Gastrocnemius medialis (tissue), 4 donors: ENCODE measurements at regions not wholly inside any gene's neighbourhood (a gene's known extent, or its start where the extent isn't known, plus 50 kb on each side); places are given as distances from the start of the nearest gene placed in this dataset.
"Not testable (repeated sequence)": the region's sequence is repeated elsewhere in the genome, so short reads cannot be mapped to it uniquely, and the experiment has no call there.

ENCODE experiments used
- ATAC-seq, 2 donors: fragments of 150-250 bp; one replicate each; pipeline ENCODE4 v1.9.1; 2016
- DNase-seq, 2 donors: peaks; one replicate each; pipeline ENCODE4 v3.0.0-alpha.2; 2019
- H3K27ac ChIP-seq, 4 donors: fragments of 200-600 bp; sonication (generic); 1 replicate in 1 of 4; 2 replicates in 3 of 4; pipeline ENCODE4 v1.5.1; 2016 to 2018; ENCODE audit warnings: mild to moderate bottlenecking in 2 of 4, moderate library complexity in 1 of 4
- H3K27me3 ChIP-seq, 3 donors: fragments of 200-600 bp; sonication (generic) in 2 of 3; 1 replicate in 1 of 3; 2 replicates in 2 of 3; pipeline versions ENCODE4 v1.5.1 to v1.6.0; 2016 to 2019; ENCODE audit warnings: mild to moderate bottlenecking in 1 of 3, moderate library complexity in 1 of 3
- H3K36me3 ChIP-seq, 2 donors: fragments of 200-600 bp; sonication (generic) in 1 of 2; one replicate each; pipeline ENCODE4 v1.5.1; 2017 to 2018
- H3K4me1 ChIP-seq, 2 donors: fragments of 200-600 bp; sonication (generic) in 1 of 2; one replicate each; pipeline ENCODE4 v1.5.1; 2016 to 2017; ENCODE audit warnings: mild to moderate bottlenecking in 2 of 2
- H3K4me3 ChIP-seq, 4 donors: fragments of 200-600 bp; sonication (generic) in 3 of 4; 1 replicate in 1 of 4; 2 replicates in 3 of 4; pipeline ENCODE4 v1.5.1; 2016 to 2019; ENCODE audit warnings: mild to moderate bottlenecking in 2 of 4
- H3K9me3 ChIP-seq, 3 donors: fragments of 200-600 bp; sonication (generic) in 2 of 3; 1 replicate in 1 of 3; 2 replicates in 2 of 3; pipeline ENCODE4 v1.5.1; 2016 to 2019
- POLR2A ChIP-seq, 2 donors: fragments of 450-650 bp; IDR thresholded peaks; one replicate each; pipeline ENCODE4 v1.6.1; 2017; ENCODE audit warnings: antibody characterized with exemption in 2 of 2, mild to moderate bottlenecking in 2 of 2, moderate library complexity in 2 of 2
- in situ Hi-C, 4 donors: fragments of 200-750 bp; cut with MboI; loops; one replicate each; pipeline versions ENCODE4 v1.15.0 to v1.8.0; 2017; ENCODE audit warnings: low sequenced_read_pairs in 4 of 4
- intact Hi-C: fragments of 100-400 bp; cut with DNase I; formaldehyde crosslinking; loops from one replicate; pipeline ENCODE4 v1.15.1; 2023; ENCODE audit warnings: low total_unique reads
- TF ChIP-seq, protein P1 (sequence below), 5 experiments: fragments of 450-650 bp in 3 of 5; fragments of 200-600 bp in 2 of 5; sonication (generic) in 2 of 5; IDR thresholded peaks in 4 of 5; conservative IDR thresholded peaks in 1 of 5; 1 replicate in 4 of 5; 2 replicates in 1 of 5; pipeline ENCODE4 v1.5.1; 2016 to 2019; ENCODE audit warnings: antibody characterized with exemption in 5 of 5, mild to moderate bottlenecking in 3 of 5, moderate library complexity in 3 of 5

DNA sequence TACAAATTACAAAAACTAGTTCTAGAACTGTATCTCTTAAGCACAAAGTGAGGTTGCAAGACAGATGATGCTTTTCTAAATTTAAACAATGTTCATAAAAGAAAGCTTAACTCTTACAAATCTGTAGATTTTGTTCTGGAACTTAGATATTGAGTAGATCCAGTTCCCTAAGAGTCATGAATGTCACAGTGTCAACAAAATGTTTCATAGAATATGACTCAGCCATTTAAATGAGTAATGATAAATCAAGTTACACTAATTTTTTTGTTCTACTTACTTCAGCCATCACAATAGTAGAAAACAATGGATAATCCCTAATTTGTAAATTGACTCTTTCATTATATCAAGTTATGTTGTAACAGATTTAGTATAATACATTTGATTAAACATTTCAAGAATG is 239.7 kb downstream of the MEF2C start:
- no peaks in the 10 kb centered on the region for H3K4me1 ChIP-seq
- ATAC-seq = no peak
- DNase-seq = no peak
- in situ Hi-C loops = no loop called here
- no peaks in the 10 kb centered on the region for H3K9me3 ChIP-seq
- no peaks in the 10 kb centered on the region for H3K27me3 ChIP-seq
- TF ChIP-seq, protein P1, sequence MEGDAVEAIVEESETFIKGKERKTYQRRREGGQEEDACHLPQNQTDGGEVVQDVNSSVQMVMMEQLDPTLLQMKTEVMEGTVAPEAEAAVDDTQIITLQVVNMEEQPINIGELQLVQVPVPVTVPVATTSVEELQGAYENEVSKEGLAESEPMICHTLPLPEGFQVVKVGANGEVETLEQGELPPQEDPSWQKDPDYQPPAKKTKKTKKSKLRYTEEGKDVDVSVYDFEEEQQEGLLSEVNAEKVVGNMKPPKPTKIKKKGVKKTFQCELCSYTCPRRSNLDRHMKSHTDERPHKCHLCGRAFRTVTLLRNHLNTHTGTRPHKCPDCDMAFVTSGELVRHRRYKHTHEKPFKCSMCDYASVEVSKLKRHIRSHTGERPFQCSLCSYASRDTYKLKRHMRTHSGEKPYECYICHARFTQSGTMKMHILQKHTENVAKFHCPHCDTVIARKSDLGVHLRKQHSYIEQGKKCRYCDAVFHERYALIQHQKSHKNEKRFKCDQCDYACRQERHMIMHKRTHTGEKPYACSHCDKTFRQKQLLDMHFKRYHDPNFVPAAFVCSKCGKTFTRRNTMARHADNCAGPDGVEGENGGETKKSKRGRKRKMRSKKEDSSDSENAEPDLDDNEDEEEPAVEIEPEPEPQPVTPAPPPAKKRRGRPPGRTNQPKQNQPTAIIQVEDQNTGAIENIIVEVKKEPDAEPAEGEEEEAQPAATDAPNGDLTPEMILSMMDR (IDR thresholded peaks at IDR 0.05 in 4 of 5, conservative IDR thresholded peaks at IDR 0.05 in 1 of 5) = no peak
- no peak for TF ChIP-seq POLR2A (IDR thresholded peaks at IDR 0.05)
- H3K36me3 ChIP-seq = no peaks in the 10 kb centered on the region
- H3K27ac ChIP-seq = no peak overlapping the region
- H3K4me3 ChIP-seq = no peak overlapping the region
- intact Hi-C loops = no loop called here

DNA sequence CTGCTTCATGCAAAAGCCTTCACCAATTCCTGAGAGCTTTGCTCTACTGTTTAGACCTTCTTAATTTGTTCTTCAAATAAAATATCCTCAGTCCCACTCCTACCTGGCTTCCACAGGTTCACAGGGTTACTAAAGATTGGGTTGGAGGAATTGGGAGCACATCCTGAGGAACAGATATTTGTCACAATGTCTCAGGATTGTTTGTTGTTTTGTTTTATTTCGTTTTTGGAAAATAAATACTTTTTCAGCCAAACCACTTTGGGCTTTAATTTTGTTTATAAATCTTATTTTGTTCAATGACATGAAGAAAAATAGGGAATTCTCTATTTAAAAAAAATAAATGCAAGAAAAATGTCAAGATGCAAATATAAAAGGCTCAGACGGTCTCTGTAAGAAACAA is 249.0 kb downstream of the MEF2C start:
- no peaks in the 10 kb centered on the region for H3K27me3 ChIP-seq
- intact Hi-C loops = no loop called here
- DNase-seq (no peak), ATAC-seq (no peak)
- H3K9me3 ChIP-seq = no peaks in the 10 kb centered on the region
- H3K4me3 ChIP-seq = no peak overlapping the region
- H3K4me1 ChIP-seq = no peaks in the 10 kb centered on the region
- H3K27ac ChIP-seq = no peak overlapping the region
- TF ChIP-seq, protein P1 (IDR thresholded peaks at IDR 0.05 in 4 of 5, conservative IDR thresholded peaks at IDR 0.05 in 1 of 5) = no peak
- TF ChIP-seq POLR2A (IDR thresholded peaks at IDR 0.05) = no peak
- in situ Hi-C loops = no loop called here
- no peaks in the 10 kb centered on the region for H3K36me3 ChIP-seq

DNA sequence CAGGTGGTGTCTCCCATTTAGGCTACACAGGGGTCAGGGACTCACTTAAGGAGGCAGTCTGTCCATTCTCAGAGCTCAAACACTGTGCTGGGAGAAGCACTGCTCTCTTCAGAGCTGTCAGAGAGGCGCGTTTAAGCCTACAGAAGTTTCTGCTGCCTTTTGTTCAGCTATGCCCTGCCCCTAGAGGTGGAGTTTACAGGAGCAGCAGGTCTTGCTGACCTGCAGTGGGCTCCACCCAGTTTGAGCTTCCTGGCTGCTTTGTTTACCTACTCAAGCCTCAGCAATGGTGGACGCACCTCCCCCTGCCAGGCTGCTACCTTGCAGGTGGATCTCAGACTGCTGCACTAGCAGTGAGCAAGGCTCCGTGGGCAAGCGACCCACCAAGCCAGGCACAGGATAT is 260.1 kb downstream of the MEF2C start:
- in situ Hi-C loops = not testable (repeated sequence)

DNA sequence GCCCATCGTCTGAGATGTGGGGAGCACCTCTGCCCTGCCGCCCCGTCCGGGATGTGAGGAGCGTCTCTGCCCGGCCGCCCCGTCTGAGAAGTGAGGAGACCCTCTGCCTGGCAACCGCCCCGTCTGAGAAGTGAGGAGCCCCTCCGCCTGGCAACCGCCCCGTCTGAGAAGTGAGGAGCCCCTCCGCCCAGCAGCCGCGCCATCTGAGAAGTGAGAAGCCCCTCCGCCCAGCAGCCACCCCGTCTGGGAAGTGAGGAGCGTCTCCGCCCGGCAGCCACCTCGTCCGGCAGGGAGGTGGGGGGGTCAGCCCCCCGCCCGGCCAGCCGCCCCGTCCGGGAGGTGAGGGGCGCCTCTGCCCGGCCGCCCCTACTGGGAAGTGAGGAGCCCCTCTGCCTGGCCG is 267.2 kb downstream of the MEF2C start:
- H3K4me3 ChIP-seq, ATAC-seq, intact Hi-C loops, H3K9me3 ChIP-seq, in situ Hi-C loops, H3K36me3 ChIP-seq, H3K27ac ChIP-seq, H3K4me1 ChIP-seq, DNase-seq, H3K27me3 ChIP-seq: not testable (repeated sequence)

More for the DNA sequence above, 260.1 kb downstream of the MEF2C start:
- H3K4me3 ChIP-seq, H3K36me3 ChIP-seq, H3K27me3 ChIP-seq, intact Hi-C loops, H3K4me1 ChIP-seq, H3K9me3 ChIP-seq, DNase-seq, H3K27ac ChIP-seq, ATAC-seq: not testable (repeated sequence)

DNA sequence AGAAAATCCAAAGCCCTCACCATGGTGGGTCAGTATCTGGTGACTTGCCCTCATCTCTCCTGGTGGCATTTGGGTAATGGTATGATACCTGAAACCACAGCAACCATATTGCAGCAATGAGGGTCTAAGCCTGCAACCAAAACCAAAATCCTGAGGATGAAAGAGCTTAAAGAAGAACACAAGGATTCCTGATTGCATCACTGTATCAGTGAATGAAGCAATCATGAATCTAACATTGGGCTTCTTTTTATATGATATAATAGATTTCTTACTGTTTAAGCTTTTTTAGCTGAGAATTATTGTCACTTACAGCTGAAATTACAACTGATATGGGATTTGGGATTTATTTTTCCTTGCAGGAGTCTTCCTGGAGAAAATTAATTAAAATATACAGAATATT is 269.9 kb downstream of the MEF2C start:
- TF ChIP-seq, protein P1 (IDR thresholded peaks at IDR 0.05 in 4 of 5, conservative IDR thresholded peaks at IDR 0.05 in 1 of 5) = no peak
- no peak for TF ChIP-seq POLR2A (IDR thresholded peaks at IDR 0.05)
- no peaks in the 10 kb centered on the region for H3K9me3 ChIP-seq
- H3K4me1 ChIP-seq = no peaks in the 10 kb centered on the region
- no peaks in the 10 kb centered on the region for H3K36me3 ChIP-seq
- no peak for DNase-seq
- no peak for ATAC-seq
- no peak overlapping the region for H3K4me3 ChIP-seq
- no peak overlapping the region for H3K27ac ChIP-seq
- H3K27me3 ChIP-seq = no peaks in the 10 kb centered on the region
- in situ Hi-C loops (no loop called here), intact Hi-C loops (no loop called here)

DNA sequence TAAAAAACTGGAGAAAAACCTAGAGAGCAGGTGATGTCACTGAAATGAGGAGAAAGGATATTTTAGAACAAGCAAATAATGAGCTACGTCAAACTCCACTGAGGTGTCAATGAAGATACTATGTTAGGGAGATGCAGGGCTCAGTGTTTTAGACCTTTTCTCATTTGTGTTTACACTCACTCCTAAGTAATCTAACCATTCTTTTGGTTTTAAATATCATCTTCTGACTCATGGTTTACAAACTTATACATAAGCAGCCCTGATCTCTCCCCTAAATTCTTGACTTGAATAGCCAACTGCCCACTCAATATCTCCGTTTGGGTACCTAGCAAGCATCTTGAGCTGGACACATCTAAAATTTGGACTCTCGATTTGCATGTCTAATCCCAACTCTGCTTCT is 272.4 kb downstream of the MEF2C start:
- no peak for TF ChIP-seq POLR2A (IDR thresholded peaks at IDR 0.05)
- TF ChIP-seq, protein P1 (IDR thresholded peaks at IDR 0.05 in 4 of 5, conservative IDR thresholded peaks at IDR 0.05 in 1 of 5) = no peak
- Histone ChIP-seq H3K4me1 (no peaks in the 10 kb centered on the region), H3K4me3 (no peak overlapping the region), H3K36me3 (no peaks in the 10 kb centered on the region), H3K9me3 (no peaks in the 10 kb centered on the region), H3K27me3 (no peaks in the 10 kb centered on the region), H3K27ac (no peak overlapping the region)
- in situ Hi-C loops (no loop called here), intact Hi-C loops (no loop called here)
- ATAC-seq (no peak), DNase-seq (no peak)
